Progenitor cell of endocrine pancreas (in vitro differentiated cells): ENCODE measurements at regions not wholly inside any gene's neighbourhood (a gene's known extent, or its start where the extent isn't known, plus 50 kb on each side); places are given as distances from the start of the nearest gene placed in this dataset.

Experiments
- DNase-seq: peaks from one replicate; pipeline ENCODE4 v3.0.0; 2021; ENCODE audit warnings: low spot score; ENCODE audit not compliant: unreplicated experiment
- H3K27ac Mint-ChIP-seq: 2 replicates; pipeline ENCODE4 v1.8.0; 2021; ENCODE audit warnings: mild to moderate bottlenecking, moderate library complexity, mixed read lengths
- H3K27me3 Mint-ChIP-seq: 2 replicates; pipeline ENCODE4 v1.8.0; 2021; ENCODE audit warnings: mixed read lengths
- H3K36me3 Mint-ChIP-seq: 2 replicates; pipeline ENCODE4 v1.8.0; 2022; ENCODE audit warnings: mixed read lengths; ENCODE audit not compliant: insufficient read depth
- H3K4me1 Mint-ChIP-seq: 2 replicates; pipeline ENCODE4 v1.8.0; 2021; ENCODE audit warnings: low read depth, mixed read lengths
- H3K4me3 Mint-ChIP-seq: 2 replicates; pipeline ENCODE4 v1.8.0; 2021; ENCODE audit warnings: low read depth, mild to moderate bottlenecking, moderate library complexity, mixed read lengths
- H3K9me3 Mint-ChIP-seq: 2 replicates; pipeline ENCODE4 v1.8.0; 2021; ENCODE audit warnings: low read depth, mixed read lengths
- TF ChIP-seq, protein P1 (sequence below): fragments of 200-600 bp; sonication (generic); IDR thresholded peaks from one replicate; pipeline ENCODE4 v1.5.0; 2021; ENCODE audit warnings: antibody characterized with exemption, mild to moderate bottlenecking; ENCODE audit not compliant: unreplicated experiment

DNA sequence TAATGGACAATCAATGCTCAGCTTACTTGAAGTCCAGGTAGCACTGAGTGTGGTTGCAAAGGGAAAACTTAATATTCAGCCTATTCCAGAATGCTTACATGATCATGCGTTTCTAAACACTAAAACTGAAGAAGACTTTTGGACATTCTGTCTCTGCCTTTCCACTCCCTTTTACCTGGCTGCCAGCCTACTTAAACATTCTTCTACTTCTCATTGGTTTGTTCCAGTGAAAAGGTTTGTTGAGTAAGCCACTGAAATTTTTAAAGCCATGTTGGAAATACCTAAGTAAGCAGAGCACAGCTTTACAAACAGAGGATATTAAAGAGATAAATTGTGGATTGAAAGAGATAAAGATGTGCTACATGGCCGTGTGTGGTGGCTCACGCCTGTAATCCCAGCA lies 1280.8 kb upstream of the AUTS2 start:
- Mint-ChIP-seq H3K4me3 (no peak overlapping the region), H3K27me3 (no peaks in the 10 kb centered on the region), H3K36me3 (no peaks in the 10 kb centered on the region), H3K9me3 (no peaks in the 10 kb centered on the region), H3K4me1 (peaks cover 2% of the 10 kb centered on the region), H3K27ac (no peak overlapping the region)
- DNase-seq = no peak
- TF ChIP-seq, protein P1, sequence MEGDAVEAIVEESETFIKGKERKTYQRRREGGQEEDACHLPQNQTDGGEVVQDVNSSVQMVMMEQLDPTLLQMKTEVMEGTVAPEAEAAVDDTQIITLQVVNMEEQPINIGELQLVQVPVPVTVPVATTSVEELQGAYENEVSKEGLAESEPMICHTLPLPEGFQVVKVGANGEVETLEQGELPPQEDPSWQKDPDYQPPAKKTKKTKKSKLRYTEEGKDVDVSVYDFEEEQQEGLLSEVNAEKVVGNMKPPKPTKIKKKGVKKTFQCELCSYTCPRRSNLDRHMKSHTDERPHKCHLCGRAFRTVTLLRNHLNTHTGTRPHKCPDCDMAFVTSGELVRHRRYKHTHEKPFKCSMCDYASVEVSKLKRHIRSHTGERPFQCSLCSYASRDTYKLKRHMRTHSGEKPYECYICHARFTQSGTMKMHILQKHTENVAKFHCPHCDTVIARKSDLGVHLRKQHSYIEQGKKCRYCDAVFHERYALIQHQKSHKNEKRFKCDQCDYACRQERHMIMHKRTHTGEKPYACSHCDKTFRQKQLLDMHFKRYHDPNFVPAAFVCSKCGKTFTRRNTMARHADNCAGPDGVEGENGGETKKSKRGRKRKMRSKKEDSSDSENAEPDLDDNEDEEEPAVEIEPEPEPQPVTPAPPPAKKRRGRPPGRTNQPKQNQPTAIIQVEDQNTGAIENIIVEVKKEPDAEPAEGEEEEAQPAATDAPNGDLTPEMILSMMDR = no peak

DNA sequence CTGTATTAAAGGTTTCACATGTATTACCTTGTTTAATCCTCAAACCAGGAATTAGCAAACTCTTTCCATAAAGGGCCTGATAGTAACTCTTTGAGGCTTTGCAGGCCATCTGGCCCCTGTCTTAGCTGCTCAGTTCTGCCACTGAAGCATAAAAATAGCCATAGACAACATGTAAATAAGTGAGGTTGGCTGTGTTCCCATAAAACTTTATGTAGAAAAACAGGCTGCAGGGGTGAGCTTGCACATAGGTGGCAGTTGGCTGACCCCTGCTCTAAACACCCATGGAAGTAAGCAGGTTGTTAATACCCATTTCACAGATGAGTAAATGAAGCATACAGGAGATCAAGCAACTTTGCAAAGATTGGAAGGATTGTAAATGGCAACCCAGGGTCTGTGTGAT lies 1279.2 kb upstream of the AUTS2 start:
- peaks cover 2% of the 10 kb centered on the region for H3K4me1 Mint-ChIP-seq
- H3K36me3 Mint-ChIP-seq = no peaks in the 10 kb centered on the region
- H3K27ac Mint-ChIP-seq = no peak overlapping the region
- DNase-seq = no peak
- TF ChIP-seq, protein P1 = no peak
- H3K9me3 Mint-ChIP-seq = no peaks in the 10 kb centered on the region
- no peaks in the 10 kb centered on the region for H3K27me3 Mint-ChIP-seq
- H3K4me3 Mint-ChIP-seq = no peak overlapping the region

DNA sequence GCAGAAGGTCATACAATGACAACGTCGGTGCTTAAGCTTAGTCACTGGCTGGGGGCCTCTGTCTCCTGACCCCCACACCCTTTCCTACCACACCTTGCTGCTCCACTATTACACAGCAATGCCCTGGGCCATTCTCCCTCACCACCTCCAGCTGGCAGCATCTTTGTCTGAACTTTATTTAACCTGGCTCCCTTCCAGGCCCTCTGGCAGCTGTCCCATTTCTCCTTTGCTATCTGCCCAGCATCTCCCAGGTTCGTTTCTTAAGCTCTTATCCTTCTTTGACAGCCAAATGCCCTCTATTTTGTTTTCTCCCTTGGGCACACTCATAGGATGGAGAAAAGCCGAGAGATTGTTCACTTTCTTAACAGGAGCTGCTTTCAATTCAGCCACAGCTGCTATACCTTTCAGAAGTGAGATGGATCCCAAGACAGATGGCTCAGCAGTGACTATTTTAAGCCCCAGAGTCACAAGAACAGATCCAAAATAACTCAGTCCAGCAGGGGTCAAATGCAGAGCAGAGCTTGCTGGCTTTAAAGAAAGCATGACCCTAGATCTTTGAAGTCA lies 1277.1 kb upstream of the AUTS2 start:
- H3K4me1 Mint-ChIP-seq = peaks cover 2% of the 10 kb centered on the region
- no peaks in the 10 kb centered on the region for H3K36me3 Mint-ChIP-seq
- TF ChIP-seq, protein P1 = no peak
- H3K4me3 Mint-ChIP-seq = no peak overlapping the region
- H3K27me3 Mint-ChIP-seq = no peaks in the 10 kb centered on the region
- no peak for DNase-seq
- no peaks in the 10 kb centered on the region for H3K9me3 Mint-ChIP-seq
- H3K27ac Mint-ChIP-seq = no peak overlapping the region

DNA sequence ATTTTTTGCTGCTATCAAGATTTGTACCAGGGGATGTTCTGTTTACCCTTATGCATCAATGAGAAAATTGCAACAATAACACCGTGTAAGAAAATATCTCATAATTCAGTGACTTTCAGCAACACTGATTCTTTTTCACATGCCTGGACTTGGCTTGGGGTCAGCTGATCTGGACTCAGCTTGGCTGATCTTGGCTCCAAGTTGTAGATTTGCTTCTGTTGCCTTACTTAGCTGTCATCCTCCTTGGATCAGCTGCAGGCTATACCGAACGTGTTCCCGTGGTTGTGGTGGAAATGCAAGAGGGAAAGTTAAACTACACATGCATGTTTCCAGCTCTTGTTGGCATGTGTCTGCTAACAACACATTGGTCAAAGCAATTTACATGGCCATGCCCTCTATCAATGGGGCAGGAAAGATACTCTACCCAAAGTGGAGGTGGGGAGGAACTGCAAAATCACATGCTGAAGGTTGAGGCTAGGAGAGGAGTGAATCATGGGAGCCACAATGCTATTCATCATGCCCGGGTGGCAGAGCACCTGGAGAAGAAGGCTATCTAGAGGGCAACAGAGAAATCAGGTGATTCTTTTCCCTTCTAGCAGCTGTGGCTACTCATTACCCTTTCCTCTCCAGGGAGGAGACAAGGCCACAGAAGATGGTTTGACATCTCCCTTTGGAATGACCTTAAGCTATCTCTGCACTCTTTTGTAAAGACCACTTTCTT lies 1276.3 kb upstream of the AUTS2 start:
- H3K36me3 Mint-ChIP-seq = no peaks in the 10 kb centered on the region
- peaks cover 2% of the 10 kb centered on the region for H3K4me1 Mint-ChIP-seq
- H3K27me3 Mint-ChIP-seq = no peaks in the 10 kb centered on the region
- no peak overlapping the region for H3K4me3 Mint-ChIP-seq
- peaks cover 4% of the 10 kb centered on the region for H3K9me3 Mint-ChIP-seq
- no peak for DNase-seq
- no peak overlapping the region for H3K27ac Mint-ChIP-seq
- TF ChIP-seq, protein P1 = no peak

DNA sequence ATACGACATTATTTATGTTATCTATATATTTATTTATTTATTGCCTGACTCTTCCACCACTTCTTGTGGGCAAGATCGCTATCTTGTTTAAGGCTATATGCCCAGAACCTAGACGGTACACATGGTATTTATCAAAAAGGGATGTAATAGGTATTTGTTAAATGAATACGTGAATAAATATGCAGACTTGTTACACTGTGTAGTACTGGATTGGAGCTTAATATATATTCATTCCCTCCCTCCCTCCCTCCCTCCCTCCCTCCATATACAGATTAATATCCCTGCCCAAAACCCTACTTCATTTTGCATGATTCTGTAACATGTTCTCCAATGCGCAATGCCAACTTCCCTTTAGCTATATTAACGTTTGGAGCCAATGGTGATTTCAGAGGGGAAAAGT lies 1273.7 kb upstream of the AUTS2 start:
- H3K9me3 Mint-ChIP-seq = peaks cover 11% of the 10 kb centered on the region
- no peak overlapping the region for H3K27ac Mint-ChIP-seq
- no peaks in the 10 kb centered on the region for H3K27me3 Mint-ChIP-seq

More for the DNA sequence above, 1273.7 kb upstream of the AUTS2 start:
- H3K4me3 Mint-ChIP-seq = no peak overlapping the region
- DNase-seq = no peak
- TF ChIP-seq, protein P1 = no peak
- H3K4me1 Mint-ChIP-seq = peaks cover 2% of the 10 kb centered on the region
- no peaks in the 10 kb centered on the region for H3K36me3 Mint-ChIP-seq
